Esophagus squamous epithelium (tissue), 5 donors: ENCODE measurements at regions not wholly inside any gene's neighbourhood (a gene's known extent, or its start where the extent isn't known, plus 50 kb on each side); places are given as distances from the start of the nearest gene placed in this dataset.

Experiments
- DNase-seq: peaks from one replicate; lab custom pipeline; 2025; lab: John Stamatoyannopoulos, UW
- H3K27ac ChIP-seq, 4 donors: fragments of 200-600 bp; sonication (generic); one replicate each; pipeline ENCODE4 v1.5.1; 2016 to 2019; ENCODE audit warnings: mild to moderate bottlenecking in 1 of 4
- H3K27me3 ChIP-seq, 4 donors: fragments of 200-600 bp; sonication (generic); 1 replicate in 3 of 4; 2 replicates in 1 of 4; pipeline versions ENCODE4 v1.5.1 to v1.6.0; 2017 to 2021; ENCODE audit warnings: antibody characterized with exemption in 1 of 4
- H3K36me3 ChIP-seq, 3 donors: fragments of 200-600 bp; sonication (generic); one replicate each; pipeline ENCODE4 v1.5.1; 2016 to 2019
- H3K4me1 ChIP-seq, 3 donors: fragments of 200-600 bp; sonication (generic); one replicate each; pipeline ENCODE4 v1.5.1; 2017 to 2019
- H3K4me3 ChIP-seq, 4 donors: fragments of 200-600 bp; sonication (generic); 1 replicate in 3 of 4; 2 replicates in 1 of 4; pipeline ENCODE4 v1.5.1; 2016 to 2019; ENCODE audit warnings: mild to moderate bottlenecking in 2 of 4, moderate library complexity in 1 of 4
- H3K9me3 ChIP-seq, 3 donors: fragments of 200-600 bp; sonication (generic); one replicate each; pipeline ENCODE4 v1.5.1; 2016 to 2019
- POLR2A ChIP-seq, 4 donors: fragments of 450-650 bp; IDR thresholded peaks; one replicate each; pipeline ENCODE4 v1.6.1; 2017; ENCODE audit warnings: antibody characterized with exemption in 4 of 4, mild to moderate bottlenecking in 4 of 4, moderate library complexity in 3 of 4
- WGBS, 2 donors: methylation state at CpG; one replicate each; pipeline ENCODE4 v1.1.5; 2018; 5-methylcytosine and 5-hydroxymethylcytosine counted together
- intact Hi-C: fragments of 100-400 bp; cut with DNase I; formaldehyde crosslinking; loops from one replicate; pipeline ENCODE4 v1.15.0; 2022
- TF ChIP-seq, protein P1 (sequence below), 6 experiments: fragments of 450-650 bp in 4 of 6; fragments of 200-600 bp in 2 of 6; sonication (generic) in 2 of 6; IDR thresholded peaks; one replicate each; pipeline ENCODE4 v1.5.1; 2016 to 2019; ENCODE audit warnings: antibody characterized with exemption in 6 of 6, mild to moderate bottlenecking in 4 of 6, moderate library complexity in 4 of 6
- donor health status: DM: yes; HTN: yes; CAD: no.

DNA sequence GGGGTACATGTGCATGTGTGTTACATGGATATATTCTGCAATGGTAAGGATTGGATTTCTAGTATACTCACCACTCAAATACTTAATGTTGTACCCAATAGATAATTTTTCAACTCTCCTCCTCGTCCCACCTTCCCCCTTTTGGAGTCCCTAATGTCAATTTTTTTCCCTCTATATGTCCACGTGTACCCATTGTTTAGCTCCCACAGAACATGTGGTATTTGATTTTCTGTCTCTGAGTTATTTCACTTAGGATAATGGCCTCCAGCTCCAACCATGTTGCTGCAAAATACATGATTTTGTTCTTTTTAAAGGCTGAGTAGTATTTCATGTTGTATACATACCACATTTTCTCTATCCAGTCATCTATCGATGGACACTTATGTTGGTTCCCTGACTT, 97.2 kb upstream of the TMTC1 start:
- intact Hi-C loops: no loop called here
- 79 to 83% methylated on average over 3 of the region's 3 CpGs for WGBS, 2 donors

DNA sequence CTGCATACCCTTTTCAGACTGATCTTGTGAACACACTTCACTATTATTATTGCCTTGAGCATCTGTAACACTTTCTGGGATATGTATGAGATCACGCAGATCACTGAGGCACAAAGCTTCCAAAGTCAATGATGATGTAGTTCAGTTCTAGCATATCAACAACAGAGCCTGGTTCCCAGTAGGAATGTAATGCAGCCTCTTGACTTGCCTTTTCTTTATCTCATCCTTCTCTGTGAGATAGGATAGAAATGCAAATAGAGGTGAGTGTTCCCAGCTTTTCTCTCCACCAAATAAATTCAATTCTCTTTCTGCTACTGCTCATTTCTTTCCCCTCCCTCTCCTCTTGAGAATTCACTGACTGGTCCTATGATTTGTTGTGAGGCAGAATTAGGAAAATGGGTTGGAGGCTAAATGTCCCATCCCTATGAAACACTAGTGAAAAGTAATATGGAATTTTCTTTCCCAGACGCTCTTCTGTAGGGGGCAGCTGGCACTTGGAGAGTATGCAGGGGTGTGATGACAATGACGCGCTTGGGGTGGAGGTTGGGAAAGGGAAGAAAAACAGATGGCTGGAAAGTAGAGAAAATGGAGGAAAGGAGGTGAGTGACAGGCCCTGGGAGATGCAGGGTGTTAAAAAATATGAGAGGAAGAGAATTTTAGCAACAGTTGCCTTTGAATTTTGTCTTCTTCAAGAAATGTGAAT, 96.0 kb upstream of the TMTC1 start:
- peaks cover 0 to 6% (median 3%) of the 10 kb centered on the region in 3 donors for H3K4me1 ChIP-seq
- 87 to 98% methylated on average over 4 of the region's 4 CpGs for WGBS, 2 donors
- TF ChIP-seq POLR2A (IDR thresholded peaks at IDR 0.05): no peak
- TF ChIP-seq, protein P1, sequence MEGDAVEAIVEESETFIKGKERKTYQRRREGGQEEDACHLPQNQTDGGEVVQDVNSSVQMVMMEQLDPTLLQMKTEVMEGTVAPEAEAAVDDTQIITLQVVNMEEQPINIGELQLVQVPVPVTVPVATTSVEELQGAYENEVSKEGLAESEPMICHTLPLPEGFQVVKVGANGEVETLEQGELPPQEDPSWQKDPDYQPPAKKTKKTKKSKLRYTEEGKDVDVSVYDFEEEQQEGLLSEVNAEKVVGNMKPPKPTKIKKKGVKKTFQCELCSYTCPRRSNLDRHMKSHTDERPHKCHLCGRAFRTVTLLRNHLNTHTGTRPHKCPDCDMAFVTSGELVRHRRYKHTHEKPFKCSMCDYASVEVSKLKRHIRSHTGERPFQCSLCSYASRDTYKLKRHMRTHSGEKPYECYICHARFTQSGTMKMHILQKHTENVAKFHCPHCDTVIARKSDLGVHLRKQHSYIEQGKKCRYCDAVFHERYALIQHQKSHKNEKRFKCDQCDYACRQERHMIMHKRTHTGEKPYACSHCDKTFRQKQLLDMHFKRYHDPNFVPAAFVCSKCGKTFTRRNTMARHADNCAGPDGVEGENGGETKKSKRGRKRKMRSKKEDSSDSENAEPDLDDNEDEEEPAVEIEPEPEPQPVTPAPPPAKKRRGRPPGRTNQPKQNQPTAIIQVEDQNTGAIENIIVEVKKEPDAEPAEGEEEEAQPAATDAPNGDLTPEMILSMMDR (IDR thresholded peaks at IDR 0.05): no peak
- peaks cover 0 to 6% (median 4%) of the 10 kb centered on the region in 3 donors for H3K9me3 ChIP-seq
- no peaks in the 10 kb centered on the region for H3K36me3 ChIP-seq
- H3K27ac ChIP-seq: no peak overlapping the region
- H3K4me3 ChIP-seq: no peak overlapping the region
- intact Hi-C loops: no loop called here
- DNase-seq: no peak
- H3K27me3 ChIP-seq: no peaks in the 10 kb centered on the region

More for the DNA sequence above, 97.2 kb upstream of the TMTC1 start:
- no peaks in the 10 kb centered on the region for H3K36me3 ChIP-seq
- TF ChIP-seq, protein P1 (IDR thresholded peaks at IDR 0.05): no peak
- no peak for TF ChIP-seq POLR2A (IDR thresholded peaks at IDR 0.05)
- H3K27ac ChIP-seq: no peak overlapping the region
- DNase-seq: no peak
- H3K9me3 ChIP-seq: peaks cover 0 to 6% (median 4%) of the 10 kb centered on the region in 3 donors
- H3K27me3 ChIP-seq: no peaks in the 10 kb centered on the region
- H3K4me3 ChIP-seq: no peak overlapping the region
- peaks cover 0 to 6% (median 3%) of the 10 kb centered on the region in 3 donors for H3K4me1 ChIP-seq

DNA sequence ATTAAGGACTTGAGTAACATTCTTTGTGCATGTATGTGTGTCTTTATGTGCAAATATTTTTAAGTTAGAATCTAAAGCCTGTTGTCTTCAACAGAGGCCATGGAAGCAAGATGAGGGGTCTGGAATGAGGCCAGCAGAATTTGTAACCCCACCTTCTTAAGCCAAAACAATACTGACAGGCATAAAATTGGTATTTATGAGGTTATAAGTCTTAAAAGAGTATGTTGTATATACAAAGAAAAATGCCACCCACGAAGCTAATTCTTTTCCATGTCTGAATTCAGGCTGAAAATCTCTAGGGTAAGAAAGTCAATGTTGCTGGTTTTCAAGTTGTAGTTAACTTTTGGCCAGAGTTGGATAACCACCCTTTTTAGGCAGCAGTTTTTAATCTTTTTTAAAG, 86.2 kb upstream of the TMTC1 start:
- Histone ChIP-seq H3K4me3 (no peak overlapping the region), H3K36me3 (no peaks in the 10 kb centered on the region), H3K9me3 (no peaks in the 10 kb centered on the region), H3K27me3 (no peaks in the 10 kb centered on the region), H3K27ac (no peak overlapping the region), H3K4me1 (no peaks in the 10 kb centered on the region)
- no peak for DNase-seq
- intact Hi-C loops: no loop called here
- WGBS, 2 donors: 40 to 41% methylated on average over 1 of the region's 1 CpG
- TF ChIP-seq, protein P1 (IDR thresholded peaks at IDR 0.05): no peak
- no peak for TF ChIP-seq POLR2A (IDR thresholded peaks at IDR 0.05)

DNA sequence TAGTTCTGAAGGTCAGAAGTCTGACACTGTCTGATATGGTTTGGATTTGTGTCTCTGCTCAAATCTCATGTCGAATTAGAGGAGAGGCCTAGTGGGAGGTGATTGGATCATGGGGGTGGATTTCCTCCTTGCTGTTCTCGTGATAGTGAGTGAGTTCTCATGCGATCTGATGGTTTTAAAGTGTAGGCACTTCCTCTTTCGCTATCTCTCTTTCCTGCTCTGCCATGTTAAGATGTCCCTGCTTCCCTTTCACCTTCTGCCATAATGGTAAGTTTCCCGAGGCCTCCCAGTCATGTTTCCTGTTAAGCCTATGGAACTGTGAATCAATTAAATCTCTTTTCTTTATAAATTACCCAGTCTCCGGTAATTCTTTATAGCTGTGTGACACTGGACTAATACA, 84.1 kb upstream of the TMTC1 start:
- no peak for DNase-seq
- Histone ChIP-seq H3K9me3 (no peaks in the 10 kb centered on the region), H3K4me1 (no peaks in the 10 kb centered on the region), H3K36me3 (no peaks in the 10 kb centered on the region), H3K27me3 (no peaks in the 10 kb centered on the region), H3K27ac (no peak overlapping the region), H3K4me3 (no peak overlapping the region)
- 74 to 83% methylated on average over 6 of the region's 6 CpGs for WGBS, 2 donors
- intact Hi-C loops: no loop called here
- TF ChIP-seq, protein P1 (IDR thresholded peaks at IDR 0.05): no peak
- no peak for TF ChIP-seq POLR2A (IDR thresholded peaks at IDR 0.05)

DNA sequence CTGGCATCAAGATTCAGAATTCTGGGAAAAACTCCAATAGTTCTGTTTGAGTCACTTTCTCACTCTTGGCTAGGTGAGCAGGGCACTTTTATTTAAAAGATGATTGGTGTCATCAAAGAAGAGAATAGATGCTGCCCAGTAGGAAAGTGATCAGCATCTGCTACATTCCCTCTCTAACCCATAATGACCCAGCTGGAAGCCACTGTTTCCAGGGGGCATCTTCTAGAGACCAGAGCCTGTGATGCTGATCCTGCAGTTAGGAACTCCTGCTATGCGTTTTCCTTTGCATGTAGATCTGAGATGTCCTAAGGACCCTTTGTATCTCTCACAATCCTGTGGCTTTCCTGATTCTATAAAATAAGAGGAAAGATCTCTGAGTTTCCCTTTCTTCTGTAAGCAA, 79.9 kb upstream of the TMTC1 start:
- 77 to 94% methylated on average over 1 of the region's 1 CpG for WGBS, 2 donors
- intact Hi-C loops: no loop called here

More for the DNA sequence above, 79.9 kb upstream of the TMTC1 start:
- TF ChIP-seq, protein P1 (IDR thresholded peaks at IDR 0.05): no peak
- TF ChIP-seq POLR2A (IDR thresholded peaks at IDR 0.05): no peak
- Histone ChIP-seq H3K9me3 (no peaks in the 10 kb centered on the region), H3K27ac (no peak overlapping the region), H3K27me3 (no peaks in the 10 kb centered on the region), H3K4me1 (peaks cover 0 to 9% (median 0%) of the 10 kb centered on the region in 3 donors), H3K36me3 (no peaks in the 10 kb centered on the region), H3K4me3 (no peak overlapping the region)
- DNase-seq: no peak
